Uterus (tissue), 2 donors: ENCODE measurements at regions not wholly inside any gene's neighbourhood (a gene's known extent, or its start where the extent isn't known, plus 50 kb on each side); places are given as distances from the start of the nearest gene placed in this dataset.

ENCODE experiments used
- CTCF ChIP-seq, 4 experiments: fragments of 200-600 bp in 2 of 4; fragments of 450-650 bp in 2 of 4; sonication (generic) in 2 of 4; IDR thresholded peaks; one replicate each; pipeline ENCODE4 v1.5.1; 2016 to 2019; ENCODE audit warnings: antibody characterized with exemption in 4 of 4, mild to moderate bottlenecking in 2 of 4, moderate library complexity in 1 of 4
- POLR2A ChIP-seq, 2 donors: fragments of 450-650 bp; IDR thresholded peaks; one replicate each; pipeline ENCODE4 v1.6.1; 2016; ENCODE audit warnings: antibody characterized with exemption in 2 of 2, mild to moderate bottlenecking in 1 of 2, moderate library complexity in 1 of 2

DNA sequence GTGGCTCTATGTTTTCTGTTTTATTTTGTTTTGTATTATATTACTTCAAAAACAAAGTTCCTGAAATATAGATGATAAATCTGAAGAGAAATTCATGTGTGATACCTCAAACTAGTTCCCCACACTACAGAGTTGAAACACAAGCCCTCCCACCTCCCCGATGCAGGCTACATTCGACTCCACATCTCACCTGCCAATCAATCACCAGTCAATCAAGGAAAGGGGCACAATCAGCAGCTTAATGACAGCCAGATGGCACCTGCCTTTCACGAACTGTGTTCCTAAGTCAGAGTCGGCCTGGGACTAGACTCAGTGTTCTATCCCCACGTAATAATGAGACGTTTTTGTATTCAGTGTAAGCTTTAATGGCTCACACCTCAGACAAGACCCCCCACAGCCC lies 313.4 kb downstream of the SPATA17 start:
- TF ChIP-seq CTCF (IDR thresholded peaks at IDR 0.05) (no peak), POLR2A (IDR thresholded peaks at IDR 0.05) (no peak)
